Neural cell (in vitro differentiated cells): ENCODE measurements at regions not wholly inside any gene's neighbourhood (a gene's known extent, or its start where the extent isn't known, plus 50 kb on each side); places are given as distances from the start of the nearest gene placed in this dataset.

ENCODE experiments used
- CTCF ChIP-seq: fragments of 450-650 bp; IDR thresholded peaks from 2 replicates; pipeline ENCODE4 v1.5.1; 2014; ENCODE audit warnings: antibody characterized with exemption, mild to moderate bottlenecking, moderate library complexity; ENCODE audit not compliant: poor library complexity, severe bottlenecking
- EZH2 ChIP-seq: fragments of 200-600, 300-800 bp; shearing (Covaris generic), sonication (generic); IDR thresholded peaks from 2 replicates; pipeline ENCODE4 v1.6.1; 2014; ENCODE audit warnings: antibody characterized with exemption, low read length, borderline replicate concordance, mild to moderate bottlenecking; ENCODE audit not compliant: insufficient read depth, poor library complexity, severe bottlenecking
- RAD21 ChIP-seq: fragments of 450-650 bp; conservative IDR thresholded peaks from 2 replicates; pipeline ENCODE4 v1.6.1; 2014; ENCODE audit warnings: antibody characterized with exemption, mild to moderate bottlenecking, moderate library complexity
- REST ChIP-seq: IDR thresholded peaks from 2 replicates; pipeline ENCODE4 v1.6.1; 2012; ENCODE audit warnings: borderline replicate concordance
- TAF1 ChIP-seq: IDR thresholded peaks from 2 replicates; pipeline ENCODE4 v1.6.1; 2012; ENCODE audit warnings: low read depth

GRCh38 chr5:173775261-173776197 is 112.6 kb upstream of the CPEB4 start:
- TF ChIP-seq CTCF (no peak), TAF1 (no peak), RAD21 (no peak), EZH2 (no peak), REST (no peak)
